ENCODE measurements at regions not wholly inside any gene's neighbourhood (a gene's known extent, or its start where the extent isn't known, plus 50 kb on each side); places are given as distances from the start of the nearest gene placed in this dataset.

DNA sequence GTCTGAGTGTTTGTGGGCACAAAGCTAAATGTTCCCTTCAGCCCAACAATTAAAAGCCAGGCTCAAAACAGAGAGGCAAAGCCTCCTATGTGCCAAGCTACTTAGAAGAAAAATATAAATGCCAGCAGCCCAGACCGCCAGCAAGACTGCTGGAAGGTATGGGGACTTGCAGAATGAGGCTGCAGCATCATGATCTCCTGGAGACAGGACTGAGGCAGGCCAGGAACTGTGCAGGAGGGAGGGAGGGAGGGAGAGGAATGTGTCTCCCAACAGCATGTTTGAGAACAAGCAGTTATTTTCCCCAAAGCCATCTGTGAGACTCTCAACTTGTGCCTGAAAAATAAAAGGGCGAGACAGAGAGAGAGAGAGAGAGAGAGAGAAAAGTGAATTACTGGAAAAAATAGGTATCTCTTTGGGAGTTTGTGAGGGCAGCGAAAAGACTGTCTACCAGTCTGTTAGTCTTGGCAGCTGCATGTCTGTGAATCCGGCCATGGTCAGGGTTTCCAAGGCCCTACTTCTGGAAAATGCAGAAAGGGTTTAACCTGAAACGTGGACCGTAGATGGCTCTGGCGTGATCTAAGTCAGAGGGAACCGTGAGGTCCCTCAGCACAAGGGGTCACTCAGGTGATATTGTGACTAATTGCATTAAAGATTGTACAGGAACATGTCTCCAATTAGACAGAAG is 139.7 kb upstream of the COL8A1 start:
- DNase-seq = no peak

DNA sequence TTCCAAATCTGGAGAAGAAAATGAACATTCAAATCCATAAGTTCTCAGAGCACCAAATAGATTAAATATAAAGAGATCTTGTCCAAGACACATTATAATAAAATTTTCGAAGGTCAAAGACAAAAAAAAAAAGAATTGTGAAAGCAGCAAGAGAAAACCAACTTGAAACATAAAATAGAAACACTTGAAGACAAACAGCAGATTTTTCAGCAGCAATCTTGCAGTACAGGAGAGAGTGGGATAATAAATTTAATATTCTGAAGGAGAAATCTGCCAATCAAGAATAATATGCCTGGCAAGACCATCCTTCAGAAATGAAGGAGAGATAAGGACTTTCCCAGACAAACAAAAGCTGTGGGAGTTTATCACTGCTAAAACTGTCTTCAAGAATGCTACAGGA is 150.5 kb upstream of the COL8A1 start:
- no peak for DNase-seq

DNA sequence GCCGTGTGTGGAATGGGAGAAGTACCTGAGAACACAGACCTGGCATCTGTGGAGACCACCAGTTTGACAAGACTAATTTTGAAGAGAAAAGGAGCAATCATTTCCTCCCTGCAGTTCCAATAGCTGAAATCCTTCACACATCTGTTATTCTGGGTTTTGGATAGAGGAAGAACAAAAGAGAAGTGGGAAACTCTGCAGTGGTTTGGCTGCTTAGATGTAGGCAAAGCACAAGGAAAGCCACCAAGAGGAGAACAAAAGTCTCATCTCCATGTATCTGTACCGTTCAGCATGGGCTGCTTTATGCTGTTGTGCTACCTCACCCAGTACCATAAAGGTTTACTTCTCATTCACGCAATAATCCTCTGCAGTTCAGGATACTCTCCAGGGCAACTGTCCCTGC is 153.1 kb upstream of the COL8A1 start:
- DNase-seq = no peak

DNA sequence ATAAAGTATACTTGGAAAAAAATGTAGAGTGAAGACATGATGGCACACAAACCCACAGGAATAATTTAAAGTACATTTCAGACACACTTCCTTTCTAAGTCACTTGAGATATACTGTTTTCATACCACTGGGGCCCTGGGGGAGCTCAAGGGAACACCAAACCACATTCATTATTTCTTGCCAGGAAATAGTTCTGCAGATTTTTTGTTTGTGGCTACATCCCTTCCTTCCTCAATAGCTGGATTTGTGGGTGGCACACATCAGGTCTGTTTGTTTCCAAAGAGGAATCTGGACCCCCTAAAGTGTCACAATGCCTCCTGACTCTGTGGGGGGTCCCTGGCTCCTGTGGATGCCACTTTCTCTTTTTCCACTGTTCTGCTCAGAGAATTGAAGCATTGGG is 153.5 kb upstream of the COL8A1 start:
- no peak for DNase-seq

DNA sequence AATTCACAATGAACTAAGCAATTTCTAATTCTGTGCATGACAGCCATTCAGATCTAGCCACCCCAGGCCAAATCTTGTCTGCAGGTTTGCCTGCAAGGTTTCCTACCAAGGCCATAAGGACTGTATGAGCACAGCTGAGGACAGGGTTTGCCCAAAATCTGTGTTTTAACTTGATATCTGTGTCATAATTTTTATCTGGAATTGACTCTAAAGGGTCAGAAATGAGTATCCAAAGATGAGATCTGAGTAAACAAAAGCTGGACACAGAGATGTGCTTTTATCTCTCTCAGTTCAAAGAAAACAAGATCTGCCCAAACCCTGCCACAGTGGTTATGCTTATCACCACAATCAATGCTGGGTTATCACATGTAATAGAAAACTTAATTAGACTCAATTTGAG is 154.6 kb upstream of the COL8A1 start:
- DNase-seq = no peak

DNA sequence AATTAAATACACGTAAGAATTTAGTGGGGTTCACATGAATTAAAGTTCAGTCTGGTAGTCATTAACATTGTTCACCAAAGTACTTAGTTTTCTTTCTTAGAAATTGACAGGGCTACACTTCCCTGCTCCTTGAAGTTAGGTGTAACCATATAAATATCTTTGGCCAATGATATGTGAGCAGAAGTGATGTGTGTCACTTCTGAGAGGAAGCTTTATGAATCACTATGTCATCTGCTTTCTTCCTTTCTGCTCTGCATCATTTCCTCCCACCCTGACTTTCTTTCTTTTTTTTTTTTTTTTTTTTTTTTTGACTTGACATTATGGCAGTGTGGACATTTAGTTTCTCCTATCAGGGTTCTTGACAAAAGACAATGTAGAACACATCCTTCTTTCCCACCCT is 156.2 kb upstream of the COL8A1 start:
- DNase-seq = no peak

DNA sequence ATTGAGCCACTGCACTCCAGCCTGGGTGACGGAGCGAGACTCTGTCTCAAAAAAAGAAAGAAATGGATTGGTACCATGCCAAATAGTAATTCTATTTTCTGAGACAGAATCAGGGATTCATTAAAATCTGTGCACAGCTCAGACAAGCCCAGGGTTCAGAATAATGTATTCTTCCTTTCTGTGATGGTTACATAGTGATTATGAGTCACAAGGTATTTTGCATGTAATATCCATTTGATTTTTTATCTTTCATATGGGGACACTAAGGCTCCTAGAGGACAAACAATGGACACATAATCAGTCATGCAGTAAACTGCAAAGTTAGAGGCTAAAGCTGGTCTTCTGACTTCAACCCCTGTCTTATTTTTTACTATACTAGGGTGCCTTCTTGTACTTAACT is 156.8 kb upstream of the COL8A1 start:
- no peak for DNase-seq

DNA sequence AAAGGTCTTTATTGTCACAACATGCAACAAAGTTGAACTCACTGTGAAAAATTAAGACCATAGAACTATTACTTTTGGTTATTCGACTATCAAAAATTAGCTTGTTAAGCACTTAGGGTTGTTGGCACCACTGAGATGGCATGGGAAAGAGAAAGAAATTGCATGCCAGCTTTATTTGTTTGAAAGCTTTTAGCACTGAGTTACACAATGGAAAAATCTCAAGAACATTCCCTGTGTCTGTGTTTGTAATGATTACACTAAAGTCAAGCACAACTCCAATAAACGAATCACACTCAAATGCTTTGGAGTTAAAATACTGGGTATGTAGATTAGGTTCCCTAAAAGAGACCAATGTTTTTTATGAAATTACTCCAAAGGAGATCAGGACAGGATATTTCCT is 158.6 kb upstream of the COL8A1 start:
- no peak for DNase-seq

DNA sequence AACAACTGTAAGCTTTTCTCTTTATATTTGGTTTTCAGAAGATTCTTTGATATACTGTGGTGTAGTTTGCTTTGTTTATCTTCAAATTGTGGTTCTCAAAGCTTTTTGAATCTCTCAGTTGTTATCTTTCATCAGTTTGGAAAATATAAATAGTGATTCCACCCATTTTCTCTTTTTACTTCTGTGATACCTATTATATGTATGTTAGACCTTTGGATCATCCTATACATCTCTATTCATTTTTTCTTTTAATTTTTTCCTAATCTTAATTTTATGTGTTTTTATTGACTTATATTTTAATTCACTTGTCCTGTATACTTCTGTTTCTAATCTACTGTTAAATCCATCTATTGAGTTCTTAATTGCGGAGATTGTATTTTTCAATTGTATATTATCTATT is 160.7 kb upstream of the COL8A1 start:
- no peak for DNase-seq

DNA sequence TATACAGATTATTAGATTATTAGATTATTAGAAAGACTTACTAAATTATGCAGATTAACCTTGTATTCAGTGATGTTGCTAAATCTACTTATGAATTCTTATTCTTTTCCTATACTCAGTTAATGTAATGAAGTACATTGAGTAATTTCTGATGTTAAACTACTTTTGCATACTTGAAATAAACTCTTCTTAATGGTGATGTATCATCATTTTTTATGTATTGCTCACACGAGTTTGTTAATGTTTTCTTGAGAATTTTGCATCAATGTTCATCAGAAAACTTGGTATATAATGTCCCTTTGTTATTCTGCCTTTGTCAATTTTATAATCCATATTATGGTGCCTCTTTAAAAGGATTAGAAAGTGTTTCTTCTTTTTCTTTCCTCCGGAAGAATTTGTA is 163.2 kb upstream of the COL8A1 start:
- DNase-seq = no peak

DNA sequence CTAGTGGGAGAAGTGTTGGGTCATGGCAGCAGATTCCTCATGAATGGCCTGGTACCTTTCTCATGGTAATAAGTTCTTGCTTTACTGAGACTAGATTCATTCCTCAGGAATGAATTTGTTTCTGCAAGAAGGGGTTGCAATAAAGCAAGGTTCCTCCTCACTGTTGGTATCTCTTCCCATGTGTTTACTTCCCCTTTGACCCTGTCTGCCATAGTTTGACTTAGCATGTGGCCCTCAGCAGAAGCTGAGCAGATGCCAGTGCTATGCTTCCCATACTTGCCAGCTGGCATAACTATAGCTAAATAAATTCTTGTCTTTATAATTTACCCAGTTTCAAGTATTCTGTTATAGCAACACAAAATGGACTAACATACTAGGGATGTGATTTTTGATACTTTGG is 163.6 kb upstream of the COL8A1 start:
- no peak for DNase-seq

DNA sequence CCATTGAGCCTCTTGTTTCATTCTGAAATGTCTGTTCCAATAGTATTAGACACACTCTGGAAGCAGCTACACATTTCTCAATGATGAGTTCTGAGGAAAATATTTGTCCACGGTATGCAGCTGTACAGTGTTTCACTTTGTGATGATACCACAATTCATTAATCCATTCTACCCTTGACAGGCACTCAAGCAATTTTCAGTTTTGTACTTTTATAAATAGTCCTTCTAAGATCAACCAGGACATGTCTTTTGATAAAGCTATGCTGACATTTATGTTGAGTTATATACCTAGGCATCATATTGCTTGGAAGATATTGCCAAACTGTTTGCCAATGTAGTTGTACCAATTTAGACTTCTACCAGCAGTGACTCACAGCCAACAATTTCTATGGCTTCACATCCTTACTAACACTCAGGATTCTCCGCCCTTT is 165.1 kb upstream of the COL8A1 start:
- no peak for DNase-seq

DNA sequence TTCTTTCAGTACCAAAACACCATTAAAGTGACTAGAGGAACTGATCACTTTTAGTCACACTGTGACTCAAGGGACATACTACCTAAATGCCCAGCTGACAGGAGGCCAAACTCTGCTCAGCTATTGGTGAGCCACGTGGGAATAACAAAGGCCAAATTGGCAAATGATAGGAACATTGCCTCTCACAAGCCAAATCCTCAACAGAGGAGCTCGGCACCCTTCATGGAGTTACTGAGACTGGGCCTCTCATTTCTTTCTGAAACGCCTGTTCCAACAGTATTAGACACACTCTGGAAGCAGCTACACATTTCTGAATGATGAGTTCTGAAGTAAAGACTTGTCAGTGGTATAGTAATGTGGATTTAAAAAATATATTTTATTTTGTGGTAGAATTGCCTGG is 166.0 kb upstream of the COL8A1 start:
- no peak for DNase-seq

DNA sequence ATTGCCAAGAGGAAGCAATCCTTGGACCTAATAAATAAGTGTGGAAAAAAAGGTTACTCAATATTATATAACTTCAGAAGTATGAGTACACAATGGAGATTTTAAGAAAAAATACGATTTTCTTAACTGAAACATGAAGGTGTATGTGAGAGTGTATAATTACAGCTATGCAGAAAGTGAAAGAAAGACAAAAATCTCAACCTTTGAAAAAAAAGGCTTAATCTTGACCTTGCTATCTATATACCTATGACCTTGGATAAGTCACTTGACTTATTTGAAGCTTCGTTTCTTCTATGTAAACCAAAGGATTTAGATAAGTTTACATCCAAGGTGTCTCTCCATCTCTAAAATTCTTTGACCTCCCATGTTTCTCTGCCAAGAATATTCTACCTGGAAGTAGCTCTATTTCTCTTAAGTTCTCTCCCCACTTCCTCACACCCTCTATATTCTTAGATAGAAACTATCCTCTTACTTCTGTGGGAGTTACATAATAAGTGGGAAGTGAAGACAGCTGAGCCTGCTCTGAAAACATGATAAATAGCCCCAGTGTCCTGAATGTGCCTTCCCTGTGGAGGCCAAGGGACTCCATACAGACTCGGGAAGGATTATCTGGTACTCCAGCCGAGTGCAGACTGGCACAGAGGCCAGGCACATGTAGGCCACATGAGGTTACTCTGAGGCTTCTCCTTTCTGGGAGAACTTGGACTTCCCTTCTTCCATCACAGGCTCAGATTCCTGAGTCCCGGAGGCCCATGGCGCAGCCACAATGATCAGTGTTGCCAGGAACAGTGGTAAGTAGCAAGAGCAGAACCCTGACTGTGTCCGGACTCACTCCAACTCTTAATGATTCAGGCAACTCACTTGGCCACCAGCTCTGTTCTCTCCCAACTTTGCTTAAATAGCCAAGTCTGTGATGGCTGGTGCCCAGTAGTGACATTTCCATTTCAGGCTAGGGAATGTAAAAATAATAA is 166.8 kb upstream of the COL8A1 start:
- DNase-seq = no peak

DNA sequence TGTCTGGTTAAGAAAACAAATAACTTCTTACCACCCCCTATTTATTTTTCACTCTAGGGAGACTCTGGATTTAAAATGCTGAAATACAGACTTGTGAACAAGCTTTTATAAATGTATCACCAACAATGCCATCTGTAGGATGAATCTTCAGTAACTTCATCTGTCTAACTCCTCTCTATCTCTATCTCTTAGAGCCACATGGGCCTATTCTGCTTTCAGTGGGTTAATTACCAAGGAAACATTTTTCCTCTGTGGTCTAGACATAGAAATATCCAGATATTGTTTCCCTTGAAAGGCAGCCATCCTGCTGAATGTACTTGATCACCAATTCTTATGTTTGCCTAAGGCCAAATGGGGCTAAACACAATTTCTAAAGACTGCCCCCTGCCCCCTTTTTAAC is 167.6 kb upstream of the COL8A1 start:
- DNase-seq = no peak

DNA sequence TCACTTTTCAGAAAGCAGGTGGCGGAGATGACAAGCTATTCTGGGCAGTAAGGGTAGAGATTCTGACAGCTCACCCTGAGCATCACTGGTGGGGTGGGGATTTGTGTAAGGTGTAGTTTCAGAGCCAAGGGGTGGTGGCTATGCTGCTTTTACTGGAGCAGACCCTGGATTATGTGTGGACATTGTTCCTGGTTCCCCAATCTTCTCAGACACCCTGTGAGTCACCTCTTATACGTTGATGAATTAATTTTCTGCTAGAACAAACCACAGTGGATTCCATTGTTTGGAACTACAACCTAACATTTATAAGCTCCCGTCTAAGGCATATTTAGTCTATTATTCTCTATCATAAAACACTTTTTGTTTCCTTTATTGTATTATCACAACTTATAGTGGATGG is 169.5 kb upstream of the COL8A1 start:
- DNase-seq = no peak

DNA sequence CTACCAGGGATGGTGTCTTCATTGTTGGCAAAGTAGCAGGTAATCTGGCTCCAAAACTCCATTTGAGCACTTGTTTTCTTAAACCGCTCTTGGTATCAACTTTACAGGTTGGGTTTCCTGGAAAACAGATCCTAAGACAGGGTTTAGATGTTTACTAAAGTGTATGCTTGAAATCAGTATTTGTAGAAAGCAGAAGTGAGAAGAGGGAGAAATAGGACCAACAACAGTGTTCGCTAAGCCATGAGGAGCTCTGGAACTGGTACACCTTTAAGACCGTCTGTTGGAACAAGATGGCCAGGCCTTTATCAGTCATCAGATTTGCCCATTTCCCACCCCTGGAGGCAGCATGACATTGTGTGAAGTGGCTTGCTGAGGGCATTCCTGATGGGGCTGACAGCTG is 171.0 kb upstream of the COL8A1 start:
- DNase-seq = no peak

DNA sequence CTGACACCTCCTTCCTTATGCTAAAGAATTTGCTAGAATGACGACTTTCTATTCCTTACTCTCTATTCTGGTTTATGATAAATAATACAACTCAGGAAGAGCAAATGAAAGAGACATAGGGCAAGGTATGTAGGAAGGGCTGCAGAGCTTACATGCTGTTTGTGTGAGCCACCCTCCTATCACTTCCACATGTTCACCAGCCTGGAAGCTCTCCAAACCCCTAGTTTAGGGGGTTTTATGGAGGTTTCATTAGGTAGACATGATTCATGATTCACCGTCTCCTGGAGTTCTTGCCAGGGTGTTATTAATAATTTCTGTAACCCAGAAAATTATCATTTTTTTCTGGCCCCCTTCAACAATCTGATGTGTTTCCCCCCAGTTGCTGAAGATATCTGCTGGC is 172.1 kb upstream of the COL8A1 start:
- no peak for DNase-seq

DNA sequence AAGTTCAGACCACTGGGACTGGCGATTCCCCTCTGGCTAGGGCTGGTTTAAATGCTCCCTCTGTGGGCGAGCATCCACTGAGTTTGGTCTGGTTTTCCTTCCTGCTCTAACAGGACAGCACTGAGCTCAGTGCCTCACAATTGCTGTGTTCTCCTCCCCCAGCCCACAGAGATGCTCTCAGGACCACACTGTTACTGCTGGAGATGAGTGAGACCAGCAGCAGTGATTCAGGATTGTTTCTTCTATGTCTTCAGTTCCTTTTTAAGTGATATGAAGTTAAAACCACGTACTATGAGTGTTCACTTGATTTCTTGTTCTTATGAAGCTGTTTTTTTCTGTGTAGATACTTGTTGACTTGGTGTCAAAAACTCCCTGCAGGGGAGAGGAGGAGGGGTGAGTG is 180.4 kb upstream of the COL8A1 start:
- no peak for DNase-seq

DNA sequence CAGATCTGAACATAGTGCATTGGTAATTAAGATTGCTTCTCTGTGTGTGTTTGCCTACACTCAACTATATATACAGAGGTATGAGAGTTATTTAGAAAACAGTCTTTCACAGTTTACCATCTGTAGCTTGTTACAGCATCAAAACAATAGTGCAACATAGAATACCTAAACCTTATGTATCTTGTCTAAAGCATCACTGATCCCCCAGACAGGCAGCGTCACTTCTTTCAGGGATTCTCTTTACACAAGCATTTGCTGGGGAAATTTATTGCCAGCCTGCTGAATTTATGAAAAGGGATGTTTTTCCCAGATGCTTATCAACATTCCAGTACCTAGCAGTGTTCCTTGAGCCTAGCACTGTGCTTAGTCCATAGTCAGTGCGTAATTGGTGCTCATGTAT is 195.8 kb upstream of the COL8A1 start:
- DNase-seq = no peak

DNA sequence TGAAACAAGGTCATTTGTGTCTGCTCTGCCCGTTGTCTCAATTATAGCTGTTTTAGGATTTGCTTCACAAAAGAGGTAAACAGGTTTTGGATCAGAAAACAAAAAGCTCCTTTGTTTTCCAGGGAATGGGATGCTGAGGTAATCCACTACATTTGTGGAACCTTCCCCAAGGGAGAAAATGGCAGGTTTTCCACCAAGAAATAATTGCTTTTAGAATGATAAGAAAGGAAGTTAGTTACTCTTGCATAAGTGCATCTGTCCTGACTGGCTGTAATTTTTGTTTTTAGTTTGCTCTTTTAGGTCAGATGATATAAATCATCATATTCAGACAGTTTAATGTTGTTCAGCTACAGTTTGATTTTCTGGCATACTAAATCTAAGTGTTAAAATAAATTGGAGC is 198.5 kb upstream of the COL8A1 start:
- no peak for DNase-seq

DNA sequence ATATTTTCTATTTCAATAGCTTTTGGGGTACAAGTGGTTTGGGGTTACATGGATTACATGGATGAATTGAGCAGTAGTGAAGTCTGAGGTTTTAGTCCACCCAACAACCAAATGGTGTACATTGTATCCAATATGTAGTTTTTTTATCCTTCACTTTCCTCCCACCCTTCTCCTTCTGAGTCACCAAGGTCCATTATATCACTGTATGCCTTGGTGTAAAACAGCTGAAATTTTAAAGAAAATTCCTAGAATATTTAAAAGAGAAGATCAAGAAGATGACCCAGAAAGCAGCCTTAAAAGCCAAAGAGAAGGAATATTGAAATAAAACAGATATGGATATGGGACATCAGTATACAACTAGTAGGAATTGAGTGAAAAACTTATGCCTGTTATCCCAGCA is 204.2 kb upstream of the COL8A1 start:
- DNase-seq = no peak

DNA sequence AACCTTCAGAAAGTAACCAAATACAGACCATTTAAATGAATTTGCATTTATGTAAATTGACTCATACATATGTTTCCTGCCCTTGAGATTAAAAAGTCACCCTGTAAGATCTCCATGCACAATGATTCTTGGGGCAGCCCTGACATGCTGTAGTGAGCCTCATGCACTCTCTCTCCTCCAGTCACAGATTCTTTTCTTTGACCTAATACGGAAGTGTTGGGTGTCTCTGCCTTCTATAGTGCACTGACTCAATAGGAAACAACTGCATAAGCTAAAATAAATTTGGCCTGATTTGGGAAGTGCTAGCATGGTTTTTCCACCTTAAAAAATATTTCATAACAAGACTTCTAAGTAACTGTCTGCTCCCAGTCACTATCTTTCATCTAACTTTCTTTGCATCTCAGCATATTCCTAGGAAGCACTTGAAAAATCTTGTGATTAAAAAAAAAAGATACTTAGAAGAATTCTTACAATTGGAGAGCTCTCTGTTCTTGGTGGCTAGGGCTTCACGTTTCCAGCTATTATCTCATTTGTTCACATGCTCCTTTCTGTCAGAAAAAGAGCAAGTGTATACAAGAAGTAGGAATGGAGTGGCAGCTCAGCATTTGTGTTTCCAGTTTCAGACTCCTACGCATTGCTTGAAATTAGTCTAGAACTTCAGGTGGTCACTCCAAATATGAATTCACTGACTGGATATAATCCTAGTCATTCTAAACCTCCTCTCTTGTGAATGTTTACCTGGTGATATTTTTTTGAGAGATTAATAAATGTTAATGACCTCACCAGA is 207.9 kb upstream of the COL8A1 start:
- DNase-seq = no peak

DNA sequence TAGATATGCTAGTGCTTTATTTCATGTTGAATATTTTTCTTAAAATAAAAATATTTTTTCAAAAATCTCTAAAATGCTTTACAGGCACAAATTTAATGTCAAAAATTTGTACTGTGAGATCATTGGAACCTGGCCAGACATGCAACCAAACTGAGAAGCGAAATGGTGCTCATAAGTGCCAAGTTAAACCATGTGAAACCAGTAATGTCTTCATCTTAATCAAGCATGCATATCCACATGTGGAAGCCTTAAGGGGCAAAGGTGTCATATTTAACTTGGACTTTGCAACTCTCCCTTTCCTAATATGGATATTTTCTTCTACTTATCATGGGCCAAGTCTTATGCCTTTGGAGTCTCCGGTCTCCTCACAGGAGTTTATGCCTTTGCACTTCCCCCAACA is 208.9 kb upstream of the COL8A1 start:
- no peak for DNase-seq
